GM23248 (cell line): ENCODE measurements at regions not wholly inside any gene's neighbourhood (a gene's known extent, or its start where the extent isn't known, plus 50 kb on each side); places are given as distances from the start of the nearest gene placed in this dataset.

Experiments used
- DNase-seq: peaks from one replicate; pipeline ENCODE4 v3.0.0-alpha.2; 2015
- H2AFZ ChIP-seq: fragments of 200-600 bp; sonication (generic); 2 replicates; pipeline ENCODE4 v1.6.1; 2016; ENCODE audit warnings: antibody characterized with exemption
- H3F3A ChIP-seq: fragments of 200-600 bp; sonication (generic); 2 replicates; pipeline ENCODE4 v1.6.1; 2016; ENCODE audit warnings: mild to moderate bottlenecking, antibody characterized with exemption, mixed run types; ENCODE audit not compliant: insufficient read depth
- H3K27ac ChIP-seq: fragments of 200-600 bp; sonication (generic); 2 replicates; pipeline ENCODE4 v1.5.1; 2016; ENCODE audit warnings: mild to moderate bottlenecking
- H3K27me3 ChIP-seq: fragments of 200-600 bp; sonication (generic); replicated peaks from 2 replicates; pipeline ENCODE4 v1.6.1; 2016; ENCODE audit warnings: mild to moderate bottlenecking; ENCODE audit not compliant: insufficient read depth
- H3K36me3 ChIP-seq: fragments of 200-600 bp; sonication (generic); 2 replicates; pipeline ENCODE4 v1.6.1; 2016; ENCODE audit warnings: low read depth, mild to moderate bottlenecking
- H3K4me1 ChIP-seq: fragments of 200-600 bp; sonication (generic); 2 replicates; pipeline ENCODE4 v1.6.1; 2016; ENCODE audit warnings: mild to moderate bottlenecking; ENCODE audit not compliant: insufficient read depth
- H3K4me2 ChIP-seq: fragments of 200-600 bp; sonication (generic); one replicate; pipeline ENCODE4 v1.6.1; 2016; ENCODE audit warnings: mild to moderate bottlenecking; ENCODE audit not compliant: unreplicated experiment
- H3K4me3 ChIP-seq: fragments of 200-600 bp; sonication (generic); 2 replicates; pipeline ENCODE4 v1.5.1; 2016; ENCODE audit warnings: mild to moderate bottlenecking
- H3K79me2 ChIP-seq: fragments of 200-600 bp; sonication (generic); 2 replicates; pipeline ENCODE4 v1.6.1; 2016; ENCODE audit warnings: mild to moderate bottlenecking; ENCODE audit not compliant: insufficient read depth
- H3K9ac ChIP-seq: fragments of 200-600 bp; sonication (generic); 2 replicates; pipeline ENCODE4 v1.6.1; 2016; ENCODE audit warnings: mild to moderate bottlenecking
- H3K9me2 ChIP-seq: fragments of 200-600 bp; sonication (generic); 2 replicates; pipeline ENCODE4 v1.6.1; 2016; ENCODE audit warnings: mixed run types, mild to moderate bottlenecking, moderate library complexity; ENCODE audit not compliant: insufficient read depth
- H3K9me3 ChIP-seq: fragments of 200-600 bp; sonication (generic); one replicate; pipeline ENCODE4 v1.6.1; 2017; ENCODE audit warnings: low read depth
- H4K20me1 ChIP-seq: fragments of 200-600 bp; sonication (generic); 2 replicates; pipeline ENCODE4 v1.6.0; 2016; ENCODE audit not compliant: insufficient read depth
- EZH2 ChIP-seq: fragments of 200-600 bp; sonication (generic); IDR thresholded peaks from 2 replicates; pipeline ENCODE4 v1.6.1; 2018; ENCODE audit warnings: antibody characterized with exemption, mild to moderate bottlenecking; ENCODE audit not compliant: insufficient read depth, poor library complexity, severe bottlenecking
- EZH2phosphoT487 ChIP-seq: fragments of 200-600 bp; sonication (generic); IDR thresholded peaks from 2 replicates; pipeline ENCODE4 v1.6.1; 2018; ENCODE audit warnings: antibody characterized with exemption, moderate library complexity, mild to moderate bottlenecking, low read depth; ENCODE audit not compliant: insufficient read depth
- WGBS, 2 experiments: methylation state at CpG; one replicate each; pipeline ENCODE4 v1.1.6; 2015 to 2017; ENCODE audit warnings: low lambda C conversion rate in 2 of 2, low coverage in 1 of 2; ENCODE audit errors: missing lambda C conversion rate in 2 of 2; 5-methylcytosine and 5-hydroxymethylcytosine counted together
- in situ Hi-C: fragments of 300-500 bp; cut with MboI; formaldehyde crosslinking; loops from 2 replicates; pipeline ENCODE4 v1.15.0; 2020

DNA sequence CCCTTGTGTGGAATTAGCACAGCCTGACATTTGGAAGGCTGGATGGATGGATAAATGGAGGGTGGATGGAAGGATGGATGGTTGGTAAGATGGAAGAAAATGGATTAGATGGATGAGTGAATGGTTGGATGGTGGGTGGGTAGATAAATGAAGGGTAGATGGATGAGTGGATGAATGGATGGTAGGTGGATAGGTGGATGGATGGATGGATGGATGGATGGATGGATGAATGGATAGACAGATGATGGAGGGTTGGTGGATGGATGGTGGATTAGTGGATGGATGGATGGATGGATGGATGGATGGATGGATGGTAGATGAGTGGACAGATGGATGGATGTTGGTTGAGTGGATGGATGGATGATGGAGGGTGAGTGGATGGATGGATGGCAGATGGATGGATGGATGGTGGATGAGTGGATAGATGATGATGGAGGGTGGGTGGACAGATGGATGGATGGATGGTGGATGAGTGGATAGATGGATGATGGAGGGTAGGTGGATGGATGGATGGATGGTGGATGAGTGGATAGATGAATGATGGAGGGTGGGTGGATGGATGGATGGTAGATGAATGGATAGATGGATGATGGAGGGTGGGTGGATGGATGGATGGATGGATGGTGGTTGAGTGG lies 175.6 kb upstream of the PPP1R26 start:
- H3K36me3 ChIP-seq = no peaks in the 10 kb centered on the region
- no peak overlapping the region for H3K4me3 ChIP-seq
- H3K9me2 ChIP-seq = no peaks in the 10 kb centered on the region
- no peak overlapping the region for H3K4me2 ChIP-seq
- H3F3A ChIP-seq = no peaks in the 10 kb centered on the region
- no peaks in the 10 kb centered on the region for H4K20me1 ChIP-seq
- no peaks in the 10 kb centered on the region for H3K79me2 ChIP-seq
- no peak overlapping the region for H3K9ac ChIP-seq
- DNase-seq = no peak
- no peak overlapping the region for H3K27ac ChIP-seq
- in situ Hi-C loops = no loop called here
- no peak overlapping the region for H2AFZ ChIP-seq
- no peaks in the 10 kb centered on the region for H3K4me1 ChIP-seq
- peaks cover 34% of the 10 kb centered on the region for H3K27me3 ChIP-seq
- TF ChIP-seq EZH2phosphoT487 = no peak
- no peak for TF ChIP-seq EZH2
- H3K9me3 ChIP-seq = no peaks in the 10 kb centered on the region

DNA sequence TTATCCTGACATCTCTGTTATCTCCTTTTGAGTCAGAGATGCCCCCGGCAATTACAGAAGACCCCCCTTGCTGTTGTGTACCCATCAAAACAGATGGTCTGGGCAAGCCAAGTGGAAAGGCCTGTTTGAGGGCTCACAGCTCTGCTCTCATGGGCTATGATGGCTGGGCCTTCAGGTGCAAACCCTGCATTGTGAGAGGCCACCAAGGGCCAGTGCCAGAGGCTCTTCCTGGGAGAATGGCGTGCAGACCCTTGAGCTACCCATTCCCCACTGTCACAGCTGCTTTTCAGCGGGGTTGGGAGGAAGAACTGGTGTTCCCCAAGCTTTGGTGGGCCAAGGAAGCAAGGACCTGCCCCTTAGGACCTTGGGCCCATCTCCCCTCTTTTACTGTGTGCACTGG lies 174.7 kb upstream of the PPP1R26 start:
- no peak overlapping the region for H3K27ac ChIP-seq
- H3K27me3 ChIP-seq = peaks cover 27% of the 10 kb centered on the region
- DNase-seq = no peak
- no peaks in the 10 kb centered on the region for H4K20me1 ChIP-seq
- no peak overlapping the region for H3K4me3 ChIP-seq
- no peaks in the 10 kb centered on the region for H3K79me2 ChIP-seq
- no peaks in the 10 kb centered on the region for H3K4me1 ChIP-seq
- no peak overlapping the region for H3K9ac ChIP-seq
- no peak overlapping the region for H3K4me2 ChIP-seq
- TF ChIP-seq EZH2 (no peak), EZH2phosphoT487 (no peak)
- no peaks in the 10 kb centered on the region for H3F3A ChIP-seq
- in situ Hi-C loops = no loop called here
- H3K9me2 ChIP-seq = no peaks in the 10 kb centered on the region
- 23 to 34% methylated on average over 3 of the region's 3 CpGs for WGBS, 2 experiments
- H3K9me3 ChIP-seq = no peaks in the 10 kb centered on the region
- H3K36me3 ChIP-seq = no peaks in the 10 kb centered on the region
- no peak overlapping the region for H2AFZ ChIP-seq

DNA sequence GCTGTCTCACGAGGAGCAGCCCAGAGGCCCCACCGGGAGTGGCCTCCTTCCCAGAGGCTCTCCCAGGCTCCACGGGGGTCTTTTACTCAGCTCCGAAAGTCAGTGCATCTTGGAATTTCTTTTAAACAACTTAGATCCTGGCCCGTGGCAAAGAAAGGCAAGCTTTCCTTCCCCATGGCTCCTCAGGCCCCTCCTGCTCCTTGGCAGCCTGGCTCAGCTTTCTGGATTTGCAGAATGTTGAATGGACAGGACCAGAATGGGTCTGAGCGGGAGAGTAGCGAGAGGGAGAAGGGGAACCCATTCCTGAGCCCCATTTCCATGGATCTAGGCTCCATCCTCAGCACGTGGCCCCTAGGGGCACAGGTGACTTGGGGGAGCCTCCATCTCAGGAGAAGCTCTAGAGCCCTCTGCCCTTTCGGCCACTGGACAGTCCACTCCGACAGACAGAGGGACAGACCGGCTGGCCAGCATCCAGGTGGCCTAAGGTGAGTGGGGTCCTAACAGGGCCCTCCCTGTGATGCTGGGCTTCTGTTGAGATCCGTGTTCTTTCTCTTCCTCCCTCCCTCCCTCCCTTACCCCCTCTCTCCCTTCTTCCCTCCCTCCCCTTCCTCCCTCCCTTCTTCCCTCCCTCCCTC lies 173.9 kb upstream of the PPP1R26 start:
- Histone ChIP-seq H3K9me3 (no peaks in the 10 kb centered on the region), H3K4me3 (no peak overlapping the region), H3K4me2 (no peak overlapping the region), H4K20me1 (no peaks in the 10 kb centered on the region), H3K9me2 (no peaks in the 10 kb centered on the region), H3K9ac (no peak overlapping the region), H3F3A (no peaks in the 10 kb centered on the region), H3K27me3 (peaks cover 24% of the 10 kb centered on the region), H3K27ac (no peak overlapping the region), H3K36me3 (no peaks in the 10 kb centered on the region), H3K79me2 (no peaks in the 10 kb centered on the region), H2AFZ (no peak overlapping the region), H3K4me1 (no peaks in the 10 kb centered on the region)
- TF ChIP-seq EZH2phosphoT487 (no peak), EZH2 (no peak)
- in situ Hi-C loops = no loop called here
- WGBS, 2 experiments = 31 to 40% methylated on average over 11 to 12 of the region's 12 CpGs
- DNase-seq = no peak

DNA sequence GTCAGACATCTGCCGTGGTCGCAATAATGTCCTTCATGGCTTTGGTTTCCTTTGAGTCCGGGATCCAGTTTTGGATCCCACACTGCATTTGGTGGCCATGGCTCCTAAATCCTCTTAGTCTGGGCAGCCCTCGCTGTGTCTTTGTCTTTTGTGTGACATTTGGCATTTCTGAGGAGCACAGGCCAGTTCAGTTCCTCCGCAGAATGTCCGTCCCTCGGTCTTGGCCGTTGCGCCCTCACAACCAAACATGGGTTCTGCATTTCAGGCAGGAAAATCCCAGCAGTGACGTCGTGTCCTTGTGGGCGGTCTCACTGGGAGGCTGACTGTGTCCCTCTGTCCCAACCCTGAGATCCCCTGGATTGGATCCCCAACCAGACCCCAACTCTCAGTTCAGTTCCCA lies 172.9 kb upstream of the PPP1R26 start:
- Histone ChIP-seq H3K4me2 (no peak overlapping the region), H3K9me2 (no peaks in the 10 kb centered on the region), H3K27ac (no peak overlapping the region), H3K27me3 (peaks cover 20% of the 10 kb centered on the region), H2AFZ (no peak overlapping the region), H3K36me3 (no peaks in the 10 kb centered on the region), H3K4me3 (no peak overlapping the region), H3K4me1 (no peaks in the 10 kb centered on the region), H3K9me3 (no peaks in the 10 kb centered on the region), H3K79me2 (no peaks in the 10 kb centered on the region), H3F3A (no peaks in the 10 kb centered on the region), H4K20me1 (no peaks in the 10 kb centered on the region), H3K9ac (no peak overlapping the region)
- in situ Hi-C loops = no loop called here
- 60 to 66% methylated on average over 12 of the region's 12 CpGs for WGBS, 2 experiments
- no peak for DNase-seq
- TF ChIP-seq EZH2phosphoT487 (no peak), EZH2 (no peak)
